ENCODE measurements at regions not wholly inside any gene's neighbourhood (a gene's known extent, or its start where the extent isn't known, plus 50 kb on each side); places are given as distances from the start of the nearest gene placed in this dataset.
"Not testable (repeated sequence)": the region's sequence is repeated elsewhere in the genome, so short reads cannot be mapped to it uniquely, and the experiment has no call there.

DNA sequence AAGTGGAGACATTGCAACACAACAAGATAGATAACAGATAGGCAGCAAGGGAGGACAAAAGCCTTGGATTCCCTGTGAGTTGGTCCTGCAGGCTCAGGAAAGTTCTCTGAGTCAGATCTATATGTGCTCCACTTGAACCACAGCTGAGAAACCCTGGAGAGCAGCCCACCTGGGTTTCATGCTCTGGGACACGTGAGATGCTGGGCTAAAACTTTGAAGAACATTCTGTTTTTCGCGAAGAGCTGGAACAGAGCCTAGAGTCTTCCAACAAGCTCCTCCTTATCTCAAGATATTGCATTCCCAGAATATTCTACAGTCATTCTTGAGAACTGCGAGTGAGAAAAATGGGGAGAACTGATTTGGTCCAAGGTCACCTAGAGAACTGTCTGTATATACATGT is 583.0 kb upstream of the ROBO1 start:
- TF ChIP-seq, protein P1, sequence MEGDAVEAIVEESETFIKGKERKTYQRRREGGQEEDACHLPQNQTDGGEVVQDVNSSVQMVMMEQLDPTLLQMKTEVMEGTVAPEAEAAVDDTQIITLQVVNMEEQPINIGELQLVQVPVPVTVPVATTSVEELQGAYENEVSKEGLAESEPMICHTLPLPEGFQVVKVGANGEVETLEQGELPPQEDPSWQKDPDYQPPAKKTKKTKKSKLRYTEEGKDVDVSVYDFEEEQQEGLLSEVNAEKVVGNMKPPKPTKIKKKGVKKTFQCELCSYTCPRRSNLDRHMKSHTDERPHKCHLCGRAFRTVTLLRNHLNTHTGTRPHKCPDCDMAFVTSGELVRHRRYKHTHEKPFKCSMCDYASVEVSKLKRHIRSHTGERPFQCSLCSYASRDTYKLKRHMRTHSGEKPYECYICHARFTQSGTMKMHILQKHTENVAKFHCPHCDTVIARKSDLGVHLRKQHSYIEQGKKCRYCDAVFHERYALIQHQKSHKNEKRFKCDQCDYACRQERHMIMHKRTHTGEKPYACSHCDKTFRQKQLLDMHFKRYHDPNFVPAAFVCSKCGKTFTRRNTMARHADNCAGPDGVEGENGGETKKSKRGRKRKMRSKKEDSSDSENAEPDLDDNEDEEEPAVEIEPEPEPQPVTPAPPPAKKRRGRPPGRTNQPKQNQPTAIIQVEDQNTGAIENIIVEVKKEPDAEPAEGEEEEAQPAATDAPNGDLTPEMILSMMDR (IDR thresholded peaks at IDR 0.05; ENCODE audit: insufficient read depth, low read length, poor library complexity, severe bottlenecking), result no peak
- Histone ChIP-seq H3K4me3 (ENCODE audit: low read depth, low read length) (no peak overlapping the region), H3K27me3 (ENCODE audit: control insufficient read depth, insufficient read depth, low read length) (no peaks in the 10 kb centered on the region), H3K36me3 (ENCODE audit: control insufficient read depth, insufficient read depth, low read length) (no peaks in the 10 kb centered on the region)
- no peak for DNase-seq (ENCODE audit: low read depth)

DNA sequence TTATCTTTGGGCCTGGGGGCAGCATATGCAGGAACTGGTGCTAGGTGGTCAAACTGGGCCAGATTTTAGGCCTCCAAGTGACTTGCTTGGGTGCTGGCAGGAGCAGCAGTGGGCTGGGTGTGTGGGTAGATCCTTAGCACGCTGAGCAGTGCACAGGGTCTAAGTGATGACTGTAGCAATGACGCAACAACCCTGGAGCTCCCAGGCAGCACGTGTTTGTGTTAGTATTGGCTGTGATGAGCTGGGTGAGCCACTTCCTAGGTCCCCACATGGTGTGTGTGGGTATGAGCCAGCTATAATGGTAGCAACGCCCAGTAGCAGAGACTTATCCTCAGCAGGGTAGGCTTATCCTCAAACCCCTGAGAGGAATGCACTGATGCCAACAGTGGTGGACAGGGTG is 570.6 kb upstream of the ROBO1 start:
- DNase-seq (ENCODE audit: low read depth), result no peak
- Histone ChIP-seq H3K27me3 (ENCODE audit: control insufficient read depth, insufficient read depth, low read length) (no peaks in the 10 kb centered on the region), H3K36me3 (ENCODE audit: control insufficient read depth, insufficient read depth, low read length) (no peaks in the 10 kb centered on the region), H3K4me3 (ENCODE audit: low read depth, low read length) (no peak overlapping the region)
- TF ChIP-seq, protein P1 (IDR thresholded peaks at IDR 0.05; ENCODE audit: insufficient read depth, low read length, poor library complexity, severe bottlenecking), result no peak

DNA sequence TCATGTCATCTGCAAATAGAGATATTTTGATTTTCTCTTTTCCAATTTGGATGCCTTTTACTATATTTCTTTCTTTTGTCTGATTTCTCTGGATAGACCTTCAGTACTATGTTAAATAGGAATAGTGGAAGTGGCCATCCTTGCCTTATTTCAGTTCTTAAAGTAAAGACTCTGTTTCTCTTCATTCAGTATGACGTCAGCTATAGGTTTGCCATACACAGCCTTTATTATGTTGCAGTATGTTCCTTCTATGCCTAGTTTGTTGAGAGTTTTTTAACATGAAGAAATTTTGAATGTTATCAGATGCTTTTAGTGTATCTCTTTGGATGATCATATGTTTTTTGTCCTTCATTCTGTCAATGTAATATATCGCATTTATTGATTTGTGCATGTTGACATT is 566.7 kb upstream of the ROBO1 start:
- H3K27me3 ChIP-seq (ENCODE audit: control insufficient read depth, insufficient read depth, low read length), result no peaks in the 10 kb centered on the region
- TF ChIP-seq, protein P1 (IDR thresholded peaks at IDR 0.05; ENCODE audit: insufficient read depth, low read length, poor library complexity, severe bottlenecking), result no peak
- no peaks in the 10 kb centered on the region for H3K36me3 ChIP-seq (ENCODE audit: control insufficient read depth, insufficient read depth, low read length)
- no peak for DNase-seq (ENCODE audit: low read depth)
- H3K4me3 ChIP-seq (ENCODE audit: low read depth, low read length), result no peak overlapping the region

DNA sequence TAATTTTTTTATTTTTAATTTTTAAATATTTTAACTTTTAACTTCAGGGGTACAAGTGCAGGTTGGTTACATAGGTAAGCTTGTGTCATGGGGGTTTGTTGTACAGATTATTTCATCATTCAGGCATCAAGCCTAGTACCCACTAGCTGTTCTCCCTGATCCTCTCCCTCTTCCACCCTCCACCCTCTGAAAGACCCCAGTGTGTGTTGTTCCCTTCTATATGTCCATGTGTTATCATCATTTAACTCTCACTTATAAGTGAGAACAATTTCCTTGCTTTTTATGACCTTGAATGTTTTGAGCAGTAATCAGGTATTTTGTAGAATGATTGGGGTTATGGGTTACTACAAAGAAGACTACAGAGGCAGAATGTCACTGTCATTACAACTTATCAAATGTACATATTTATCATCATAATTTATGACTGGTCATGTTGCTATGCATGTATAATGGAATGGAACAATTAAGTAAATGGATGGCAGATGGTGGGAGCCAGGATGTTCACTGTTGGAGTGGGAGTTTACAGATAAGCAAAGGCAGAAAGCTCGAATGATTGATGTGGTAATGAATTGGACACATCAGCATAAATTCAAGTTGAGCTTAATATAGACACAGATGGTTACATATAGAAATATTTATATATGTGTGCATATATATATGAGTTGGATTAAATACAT is 563.8 kb upstream of the ROBO1 start:
- TF ChIP-seq, protein P1 (IDR thresholded peaks at IDR 0.05; ENCODE audit: insufficient read depth, low read length, poor library complexity, severe bottlenecking), result no peak
- Histone ChIP-seq H3K36me3 (ENCODE audit: control insufficient read depth, insufficient read depth, low read length) (no peaks in the 10 kb centered on the region), H3K4me3 (ENCODE audit: low read depth, low read length) (no peak overlapping the region), H3K27me3 (ENCODE audit: control insufficient read depth, insufficient read depth, low read length) (no peaks in the 10 kb centered on the region)
- DNase-seq (ENCODE audit: low read depth), result no peak

DNA sequence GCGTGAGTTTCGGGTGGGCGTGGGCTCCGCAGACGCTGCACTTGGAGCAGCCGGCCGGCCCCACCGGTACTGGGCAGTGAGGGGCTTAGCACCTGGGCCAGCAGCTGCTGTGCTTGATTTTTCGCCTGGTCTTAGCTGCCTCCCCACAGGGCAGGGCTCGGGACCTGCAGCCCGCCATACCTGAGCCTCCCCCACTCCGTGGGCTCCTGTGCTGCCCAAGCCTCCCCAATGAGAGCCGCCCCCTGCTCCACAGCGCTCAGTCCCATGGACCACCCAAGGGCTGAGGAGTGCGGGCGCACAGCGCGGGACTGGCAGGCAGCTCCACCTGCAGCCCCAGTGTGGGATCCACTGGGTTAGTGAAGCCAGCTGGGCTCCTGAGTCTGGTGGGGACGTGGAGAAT is 546.7 kb upstream of the ROBO1 start:
- H3K36me3 ChIP-seq (ENCODE audit: control insufficient read depth, insufficient read depth, low read length); H3K27me3 ChIP-seq (ENCODE audit: control insufficient read depth, insufficient read depth, low read length); H3K4me3 ChIP-seq (ENCODE audit: low read depth, low read length); DNase-seq (ENCODE audit: low read depth): not testable (repeated sequence)

DNA sequence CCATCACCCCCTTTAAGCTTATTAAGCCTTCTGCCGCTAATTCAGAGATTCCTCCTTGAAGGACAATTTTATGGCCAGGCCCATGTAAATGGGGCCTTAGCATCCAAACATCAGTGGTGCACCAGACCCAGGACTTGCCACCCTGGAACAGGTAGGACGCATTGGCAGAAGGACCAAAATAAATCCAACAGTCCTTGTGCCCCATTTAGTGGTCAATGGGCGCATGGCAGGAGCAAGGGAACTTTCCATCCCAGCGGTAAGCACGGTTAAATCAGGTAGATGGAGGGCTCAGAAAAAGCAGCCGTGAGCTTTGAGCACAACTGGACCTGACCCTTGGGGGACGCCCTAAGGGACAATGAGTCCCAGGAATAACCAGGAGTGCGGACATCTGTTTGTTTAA is 540.8 kb upstream of the ROBO1 start:
- DNase-seq (ENCODE audit: low read depth), result no peak
- TF ChIP-seq, protein P1 (IDR thresholded peaks at IDR 0.05; ENCODE audit: insufficient read depth, low read length, poor library complexity, severe bottlenecking), result no peak
- Histone ChIP-seq H3K27me3 (ENCODE audit: control insufficient read depth, insufficient read depth, low read length) (no peaks in the 10 kb centered on the region), H3K4me3 (ENCODE audit: low read depth, low read length) (no peak overlapping the region), H3K36me3 (ENCODE audit: control insufficient read depth, insufficient read depth, low read length) (no peaks in the 10 kb centered on the region)

Data from kidney epithelial cell (primary cell).